ENCODE measurements at regions not wholly inside any gene's neighbourhood (a gene's known extent, or its start where the extent isn't known, plus 50 kb on each side); places are given as distances from the start of the nearest gene placed in this dataset.
"Not testable (repeated sequence)": the region's sequence is repeated elsewhere in the genome, so short reads cannot be mapped to it uniquely, and the experiment has no call there.

GRCh38 chr15:77836906-77837648, 204.4 kb upstream of the LINGO1 start:
- Mint-ChIP-seq H3K9me3 (no peaks in the 10 kb centered on the region), H3K27ac (no peak overlapping the region), H3K4me3 (no peak overlapping the region), H3K36me3 (no peaks in the 10 kb centered on the region), H3K4me1 (no peaks in the 10 kb centered on the region)
- DNase-seq (ENCODE audit: low spot score in 2 of 2) (no peak), ATAC-seq (no peak)

GRCh38 chr15:77836121-77836692, 203.5 kb upstream of the LINGO1 start:
- no peaks in the 10 kb centered on the region for H3K36me3 Mint-ChIP-seq
- no peak for ATAC-seq

DNA sequence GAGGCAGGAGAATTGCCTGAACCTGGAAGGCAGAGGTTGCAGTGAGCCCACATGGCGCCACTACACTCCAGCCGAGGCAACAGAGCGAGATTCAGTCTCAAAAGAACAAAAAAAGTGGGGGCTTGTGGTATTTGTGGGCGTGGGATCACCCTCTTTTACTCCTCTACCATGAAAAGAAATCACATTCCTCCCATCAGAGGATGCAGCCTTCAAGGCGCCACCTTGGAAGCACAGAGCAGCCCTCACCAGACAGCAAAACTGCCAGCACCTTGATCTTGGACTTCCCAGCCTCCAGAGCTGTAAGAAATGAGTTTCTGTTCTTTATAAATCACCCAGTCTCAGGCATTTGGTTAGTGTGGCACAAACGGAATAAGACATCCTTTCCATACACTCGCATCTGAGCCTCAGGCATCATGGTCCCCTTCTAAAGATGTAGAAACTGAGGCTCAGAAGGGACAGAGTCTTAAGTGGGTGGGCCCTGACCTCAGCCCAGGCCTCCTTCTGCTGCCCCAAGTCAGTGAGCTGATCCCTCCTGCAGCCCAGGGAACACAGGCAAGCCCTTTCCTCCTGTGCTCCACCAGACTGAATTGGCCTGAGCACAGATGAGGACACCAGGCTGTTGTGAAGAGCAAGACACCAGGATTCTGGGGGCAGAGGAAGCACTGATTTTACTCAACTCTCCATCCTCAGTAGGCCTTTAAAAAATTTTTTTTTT, 201.7 kb upstream of the LINGO1 start:
- Mint-ChIP-seq H3K36me3 (no peaks in the 10 kb centered on the region), H3K4me3 (no peak overlapping the region), H3K9me3 (no peaks in the 10 kb centered on the region), H3K27ac (no peak overlapping the region), H3K4me1 (no peaks in the 10 kb centered on the region)
- no peak for ATAC-seq
- DNase-seq (ENCODE audit: low spot score in 2 of 2): no peak

More at GRCh38 chr15:77836121-77836692, 203.5 kb upstream of the LINGO1 start:
- Mint-ChIP-seq H3K27ac (no peak overlapping the region), H3K4me1 (no peaks in the 10 kb centered on the region), H3K9me3 (no peaks in the 10 kb centered on the region), H3K4me3 (no peak overlapping the region)
- no peak for DNase-seq (ENCODE audit: low spot score in 2 of 2)

DNA sequence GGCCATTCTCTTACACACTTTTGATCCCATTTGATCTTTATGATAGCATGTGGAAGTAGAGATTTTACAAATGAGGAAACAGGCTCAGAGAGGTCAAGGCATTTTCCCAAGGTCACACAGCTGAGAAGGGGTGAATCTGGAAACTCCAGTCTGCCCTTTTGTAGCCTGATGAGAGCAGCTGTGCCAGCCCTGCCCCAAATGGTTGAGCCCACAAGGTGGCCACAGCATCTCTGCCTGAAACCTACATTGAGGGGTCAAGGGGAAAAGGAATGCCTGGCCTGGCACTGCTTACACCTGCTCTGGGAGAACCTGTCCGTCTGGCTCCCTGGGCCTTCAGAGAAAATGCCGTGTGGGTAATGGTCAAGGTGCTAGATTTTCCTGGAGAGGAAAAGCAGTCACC, 200.2 kb upstream of the LINGO1 start:
- H3K27ac Mint-ChIP-seq: no peak overlapping the region
- H3K4me3 Mint-ChIP-seq: no peak overlapping the region
- no peaks in the 10 kb centered on the region for H3K36me3 Mint-ChIP-seq
- H3K9me3 Mint-ChIP-seq: no peaks in the 10 kb centered on the region
- no peak for ATAC-seq
- H3K4me1 Mint-ChIP-seq: no peaks in the 10 kb centered on the region
- DNase-seq (ENCODE audit: low spot score in 2 of 2): no peak

GRCh38 chr15:77831986-77832385, 199.3 kb upstream of the LINGO1 start:
- Mint-ChIP-seq H3K9me3 (no peaks in the 10 kb centered on the region), H3K4me1 (no peaks in the 10 kb centered on the region), H3K4me3 (no peak overlapping the region), H3K36me3 (no peaks in the 10 kb centered on the region), H3K27ac (no peak overlapping the region)
- no peak for ATAC-seq
- DNase-seq (ENCODE audit: low spot score in 2 of 2): no peak

GRCh38 chr15:77830051-77830468, 197.3 kb upstream of the LINGO1 start:
- no peak overlapping the region for H3K4me3 Mint-ChIP-seq
- no peak for DNase-seq (ENCODE audit: low spot score in 2 of 2)
- H3K36me3 Mint-ChIP-seq: no peaks in the 10 kb centered on the region
- no peak for ATAC-seq
- H3K27ac Mint-ChIP-seq: no peak overlapping the region
- H3K9me3 Mint-ChIP-seq: no peaks in the 10 kb centered on the region
- no peaks in the 10 kb centered on the region for H3K4me1 Mint-ChIP-seq

- not testable (repeated sequence) for H3K9me3 Mint-ChIP-seq; DNase-seq (ENCODE audit: low spot score in 2 of 2); H3K4me3 Mint-ChIP-seq; H3K4me1 Mint-ChIP-seq; H3K36me3 Mint-ChIP-seq; H3K27ac Mint-ChIP-seq; ATAC-seq
Observed at GRCh38 chr15:77829331-77829730, 196.6 kb upstream of the LINGO1 start.

- Mint-ChIP-seq H3K4me1 (no peaks in the 10 kb centered on the region), H3K9me3 (no peaks in the 10 kb centered on the region), H3K36me3 (no peaks in the 10 kb centered on the region), H3K4me3 (no peak overlapping the region), H3K27ac (no peak overlapping the region)
- DNase-seq (ENCODE audit: low spot score in 2 of 2) (no peak), ATAC-seq (no peak)
Observed at GRCh38 chr15:77827860-77828259, 195.1 kb upstream of the LINGO1 start.

- no peaks in the 10 kb centered on the region for H3K9me3 Mint-ChIP-seq
- no peak overlapping the region for H3K27ac Mint-ChIP-seq
- H3K4me3 Mint-ChIP-seq: no peak overlapping the region
- no peaks in the 10 kb centered on the region for H3K36me3 Mint-ChIP-seq
- DNase-seq (ENCODE audit: low spot score in 2 of 2): no peak
- H3K4me1 Mint-ChIP-seq: no peaks in the 10 kb centered on the region
- ATAC-seq: no peak
Observed at GRCh38 chr15:77826006-77826695, 193.4 kb upstream of the LINGO1 start.

DNA sequence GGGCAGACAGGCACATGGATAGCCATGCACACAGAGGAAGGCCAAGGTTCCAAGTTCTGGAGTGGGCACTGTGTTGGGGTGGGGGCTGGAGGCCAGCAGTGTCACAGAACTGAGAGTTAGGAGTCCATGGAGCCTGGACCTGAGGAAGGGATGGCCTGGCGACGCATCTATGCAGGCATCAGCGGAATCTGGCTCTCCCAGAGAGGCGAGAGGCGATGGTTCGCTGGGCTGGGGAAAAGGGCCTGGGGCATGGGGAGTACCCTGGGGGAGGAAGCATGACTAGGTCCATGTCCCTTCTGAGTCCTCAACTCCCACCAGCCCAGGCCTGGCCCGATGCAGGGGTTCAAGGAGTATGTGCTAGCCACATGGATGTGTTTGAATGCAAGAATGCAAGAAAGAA, 192.8 kb upstream of the LINGO1 start:
- no peak overlapping the region for H3K4me3 Mint-ChIP-seq
- H3K36me3 Mint-ChIP-seq: no peaks in the 10 kb centered on the region
- H3K27ac Mint-ChIP-seq: no peak overlapping the region
- DNase-seq (ENCODE audit: low spot score in 2 of 2): no peak
- peaks cover 4% of the 10 kb centered on the region for H3K4me1 Mint-ChIP-seq
- H3K9me3 Mint-ChIP-seq: no peaks in the 10 kb centered on the region
- ATAC-seq: no peak

GRCh38 chr15:77825252-77825542, 192.5 kb upstream of the LINGO1 start:
- no peaks in the 10 kb centered on the region for H3K9me3 Mint-ChIP-seq
- DNase-seq (ENCODE audit: low spot score in 2 of 2): no peak
- no peak for ATAC-seq
- no peak overlapping the region for H3K27ac Mint-ChIP-seq
- H3K4me3 Mint-ChIP-seq: no peak overlapping the region
- H3K4me1 Mint-ChIP-seq: peaks cover 5% of the 10 kb centered on the region
- H3K36me3 Mint-ChIP-seq: no peaks in the 10 kb centered on the region

GRCh38 chr15:77824361-77825251, 191.9 kb upstream of the LINGO1 start:
- Mint-ChIP-seq H3K36me3 (no peaks in the 10 kb centered on the region), H3K4me1 (peaks cover 5% of the 10 kb centered on the region), H3K4me3 (no peak overlapping the region), H3K27ac (no peak overlapping the region), H3K9me3 (no peaks in the 10 kb centered on the region)
- ATAC-seq: no peak
- no peak for DNase-seq (ENCODE audit: low spot score in 2 of 2)

GRCh38 chr15:77823736-77824135, 191.0 kb upstream of the LINGO1 start:
- H3K4me1 Mint-ChIP-seq: peaks cover 5% of the 10 kb centered on the region
- H3K4me3 Mint-ChIP-seq: no peak overlapping the region
- H3K27ac Mint-ChIP-seq: no peak overlapping the region
- ATAC-seq (no peak), DNase-seq (ENCODE audit: low spot score in 2 of 2) (no peak)
- no peaks in the 10 kb centered on the region for H3K36me3 Mint-ChIP-seq
- no peaks in the 10 kb centered on the region for H3K9me3 Mint-ChIP-seq

DNA sequence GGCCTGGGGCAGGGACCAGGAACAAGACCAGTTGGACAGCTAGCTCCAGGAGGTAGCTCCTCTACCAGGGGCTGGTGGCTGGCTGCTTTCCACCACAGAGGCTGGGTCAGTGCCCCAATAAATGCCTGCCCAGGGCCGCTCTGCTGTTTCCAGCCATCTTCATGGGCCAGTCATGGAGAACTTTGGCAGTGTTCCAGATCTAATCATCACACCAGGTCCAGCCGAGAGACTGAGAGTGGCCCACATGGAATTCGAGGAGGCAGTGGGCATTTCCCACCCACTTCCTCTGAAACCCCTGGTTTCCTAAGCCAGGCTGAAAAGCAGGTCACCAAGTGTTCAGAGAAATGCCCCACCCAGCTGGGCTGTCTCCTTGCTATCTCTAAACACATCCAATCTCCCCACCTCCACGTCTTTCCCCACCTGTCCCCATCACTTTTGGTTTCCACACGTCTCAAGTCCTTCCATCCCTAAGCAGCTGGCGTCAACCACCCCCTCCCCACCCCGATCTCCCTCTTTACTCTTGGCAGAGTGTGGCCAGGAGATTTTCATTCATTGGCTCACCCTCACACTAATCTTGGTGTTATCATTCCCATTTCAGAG, 190.0 kb upstream of the LINGO1 start:
- no peak overlapping the region for H3K4me3 Mint-ChIP-seq
- H3K9me3 Mint-ChIP-seq: no peaks in the 10 kb centered on the region
- peaks cover 5% of the 10 kb centered on the region for H3K4me1 Mint-ChIP-seq
- no peaks in the 10 kb centered on the region for H3K36me3 Mint-ChIP-seq
- ATAC-seq (no peak), DNase-seq (ENCODE audit: low spot score in 2 of 2) (no peak)
- no peak overlapping the region for H3K27ac Mint-ChIP-seq

GRCh38 chr15:77821959-77822256, 189.2 kb upstream of the LINGO1 start:
- Mint-ChIP-seq H3K36me3 (no peaks in the 10 kb centered on the region), H3K9me3 (no peaks in the 10 kb centered on the region), H3K27ac (no peak overlapping the region), H3K4me1 (peaks cover 5% of the 10 kb centered on the region), H3K4me3 (no peak overlapping the region)
- DNase-seq (ENCODE audit: low spot score in 2 of 2) (no peak), ATAC-seq (no peak)
